ENCODE measurements at regions not wholly inside any gene's neighbourhood (a gene's known extent, or its start where the extent isn't known, plus 50 kb on each side); places are given as distances from the start of the nearest gene placed in this dataset.

DNA sequence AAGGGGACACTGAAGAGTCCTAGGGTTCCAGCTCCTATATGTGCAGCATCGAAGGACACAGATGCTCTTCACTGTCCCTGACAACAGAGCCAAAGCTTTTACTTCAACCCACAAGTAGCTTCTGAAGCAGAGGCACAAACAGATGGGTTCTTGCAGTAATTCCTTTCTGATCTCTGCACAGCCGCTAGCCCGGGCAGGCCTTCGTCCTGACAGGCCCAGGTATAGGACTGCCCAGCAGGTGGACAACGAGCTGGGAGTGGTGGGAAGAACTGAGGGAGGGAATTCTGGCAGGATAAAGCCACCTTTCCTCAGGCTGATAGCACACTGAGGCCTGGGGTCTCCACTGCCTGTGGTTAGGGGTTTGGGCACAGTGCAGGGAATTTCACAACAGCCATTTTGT is 94.8 kb downstream of the RHOB start:
- DNase-seq (ENCODE audit: low read depth, low spot score) = no peak
- Histone ChIP-seq H3K9ac (replicated peaks; ENCODE audit: extremely low read depth, insufficient read depth, low read length) (no peak overlapping the region), H4K20me1 (replicated peaks; ENCODE audit: control insufficient read depth, extremely low read depth, insufficient read depth, low read length) (no peaks in the 10 kb centered on the region), H3K9me1 (replicated peaks; ENCODE audit: control insufficient read depth, extremely low read depth, insufficient read depth, low read length) (no peaks in the 10 kb centered on the region), H3K27me3 (ENCODE audit: control insufficient read depth in 2 of 2, insufficient read depth in 2 of 2, low read length in 2 of 2) (no peaks in the 10 kb centered on the region), H3K9me3 (replicated peaks; ENCODE audit: control insufficient read depth, insufficient read depth, low read length) (no peaks in the 10 kb centered on the region), H3K79me2 (ENCODE audit: control insufficient read depth, insufficient read depth, low read length) (no peaks in the 10 kb centered on the region), H3K4me3 (replicated peaks in 1 of 3; ENCODE audit: insufficient read depth in 1 of 3, low read depth in 1 of 3, low read length in 3 of 3) (no peak overlapping the region), H3K27ac (ENCODE audit: insufficient read depth, low read depth, low read length) (no peak overlapping the region), H3K4me1 (ENCODE audit: control insufficient read depth, extremely low read depth, insufficient read depth, low read length) (peaks cover 9% of the 10 kb centered on the region), H3K36me3 (ENCODE audit: control insufficient read depth in 2 of 2, extremely low read depth in 1 of 2, insufficient read depth in 2 of 2, low read length in 2 of 2) (no peaks in the 10 kb centered on the region), H3K4me2 (ENCODE audit: insufficient read depth, low read length) (no peak overlapping the region), H2AFZ (ENCODE audit: low read depth, low read length) (no peak overlapping the region)
- no TSS peak for BruUV-seq (replicated peaks)
- no peak for FAIRE-seq
- dilution Hi-C loops (cut with MboI; ENCODE audit: extremely low pct_ligation_motif_present, low sequenced_read_pairs) = no loop called here
- no peak for TF ChIP-seq FOS (IDR thresholded peaks at IDR 0.05; ENCODE audit: borderline replicate concordance, insufficient read depth, low read length)
- TF ChIP-seq, protein P1, sequence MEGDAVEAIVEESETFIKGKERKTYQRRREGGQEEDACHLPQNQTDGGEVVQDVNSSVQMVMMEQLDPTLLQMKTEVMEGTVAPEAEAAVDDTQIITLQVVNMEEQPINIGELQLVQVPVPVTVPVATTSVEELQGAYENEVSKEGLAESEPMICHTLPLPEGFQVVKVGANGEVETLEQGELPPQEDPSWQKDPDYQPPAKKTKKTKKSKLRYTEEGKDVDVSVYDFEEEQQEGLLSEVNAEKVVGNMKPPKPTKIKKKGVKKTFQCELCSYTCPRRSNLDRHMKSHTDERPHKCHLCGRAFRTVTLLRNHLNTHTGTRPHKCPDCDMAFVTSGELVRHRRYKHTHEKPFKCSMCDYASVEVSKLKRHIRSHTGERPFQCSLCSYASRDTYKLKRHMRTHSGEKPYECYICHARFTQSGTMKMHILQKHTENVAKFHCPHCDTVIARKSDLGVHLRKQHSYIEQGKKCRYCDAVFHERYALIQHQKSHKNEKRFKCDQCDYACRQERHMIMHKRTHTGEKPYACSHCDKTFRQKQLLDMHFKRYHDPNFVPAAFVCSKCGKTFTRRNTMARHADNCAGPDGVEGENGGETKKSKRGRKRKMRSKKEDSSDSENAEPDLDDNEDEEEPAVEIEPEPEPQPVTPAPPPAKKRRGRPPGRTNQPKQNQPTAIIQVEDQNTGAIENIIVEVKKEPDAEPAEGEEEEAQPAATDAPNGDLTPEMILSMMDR (IDR thresholded peaks at IDR 0.05; ENCODE audit: extremely low read depth in 1 of 2, insufficient read depth in 1 of 2, low read depth in 1 of 2, low read length in 2 of 2) = no peak
- TF ChIP-seq, protein P2, sequence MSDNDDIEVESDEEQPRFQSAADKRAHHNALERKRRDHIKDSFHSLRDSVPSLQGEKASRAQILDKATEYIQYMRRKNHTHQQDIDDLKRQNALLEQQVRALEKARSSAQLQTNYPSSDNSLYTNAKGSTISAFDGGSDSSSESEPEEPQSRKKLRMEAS (IDR thresholded peaks at IDR 0.05; ENCODE audit: insufficient read depth, insufficient read length) = no peak
- POLR2A ChIA-PET = no interaction called here
- intact Hi-C loops (cut with micrococcal nuclease) = no loop called here
- CTCF ChIA-PET = interaction anchor here (0.9 kb wide), 1 partner anchor 11 kb away, joined by 3 read pairs; no protein-coding TSS in a partner anchor

DNA sequence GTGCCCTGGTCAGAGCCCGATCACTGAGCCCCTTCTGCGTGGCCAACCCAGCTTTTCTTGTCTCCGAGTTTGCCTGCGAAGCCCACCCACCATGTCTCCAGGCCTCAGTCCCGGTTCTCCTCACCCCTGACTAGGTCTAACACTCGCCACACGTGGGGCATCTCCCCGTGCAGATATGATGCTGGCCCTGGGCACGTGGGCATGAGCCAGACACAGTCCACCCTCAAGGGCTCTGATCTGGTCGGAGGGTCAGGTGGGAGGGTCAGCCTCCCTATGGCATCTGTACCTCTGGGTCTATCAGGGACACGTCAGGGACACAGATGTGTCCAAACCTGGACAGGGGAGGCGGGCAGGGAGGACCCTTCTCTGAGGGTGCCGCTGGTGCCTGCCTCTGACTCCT is 95.4 kb downstream of the RHOB start:
- no peak overlapping the region for H3K27ac ChIP-seq (ENCODE audit: insufficient read depth, low read depth, low read length)
- no peaks in the 10 kb centered on the region for H3K36me3 ChIP-seq (ENCODE audit: control insufficient read depth in 2 of 2, extremely low read depth in 1 of 2, insufficient read depth in 2 of 2, low read length in 2 of 2)
- no peaks in the 10 kb centered on the region for H3K27me3 ChIP-seq (ENCODE audit: control insufficient read depth in 2 of 2, insufficient read depth in 2 of 2, low read length in 2 of 2)
- H3K9me3 ChIP-seq (replicated peaks; ENCODE audit: control insufficient read depth, insufficient read depth, low read length) = no peaks in the 10 kb centered on the region
- dilution Hi-C loops (cut with MboI; ENCODE audit: extremely low pct_ligation_motif_present, low sequenced_read_pairs) (no loop called here), intact Hi-C loops (cut with micrococcal nuclease) (no loop called here)
- peaks cover 9% of the 10 kb centered on the region for H3K4me1 ChIP-seq (ENCODE audit: control insufficient read depth, extremely low read depth, insufficient read depth, low read length)
- ChIA-PET POLR2A (no interaction called here), CTCF (no interaction called here)
- H3K4me2 ChIP-seq (ENCODE audit: insufficient read depth, low read length) = no peak overlapping the region
- H3K9ac ChIP-seq (replicated peaks; ENCODE audit: extremely low read depth, insufficient read depth, low read length) = no peak overlapping the region
- H3K9me1 ChIP-seq (replicated peaks; ENCODE audit: control insufficient read depth, extremely low read depth, insufficient read depth, low read length) = no peaks in the 10 kb centered on the region
- TF ChIP-seq JUN (IDR thresholded peaks at IDR 0.05; ENCODE audit: borderline replicate concordance, insufficient read depth, insufficient read length, low read depth) = no peak
- TF ChIP-seq, protein P1 (IDR thresholded peaks at IDR 0.05; ENCODE audit: extremely low read depth in 1 of 2, insufficient read depth in 1 of 2, low read depth in 1 of 2, low read length in 2 of 2) = no peak
- no peak for TF ChIP-seq EZH2 (IDR thresholded peaks at IDR 0.05; ENCODE audit: borderline replicate concordance, low read depth, low read length, severe bottlenecking)
- BruUV-seq (replicated peaks) = no TSS peak
- H3K79me2 ChIP-seq (ENCODE audit: control insufficient read depth, insufficient read depth, low read length) = no peaks in the 10 kb centered on the region
- FAIRE-seq (no peak), DNase-seq (ENCODE audit: low read depth, low spot score) (no peak)
- H2AFZ ChIP-seq (ENCODE audit: low read depth, low read length) = no peak overlapping the region
- no peak overlapping the region for H3K4me3 ChIP-seq (replicated peaks in 1 of 3; ENCODE audit: insufficient read depth in 1 of 3, low read depth in 1 of 3, low read length in 3 of 3)
- H4K20me1 ChIP-seq (replicated peaks; ENCODE audit: control insufficient read depth, extremely low read depth, insufficient read depth, low read length) = no peaks in the 10 kb centered on the region

All from endothelial cell of umbilical vein (primary cell).